CMK (cell line): ENCODE measurements at regions not wholly inside any gene's neighbourhood (a gene's known extent, or its start where the extent isn't known, plus 50 kb on each side); places are given as distances from the start of the nearest gene placed in this dataset.

Source experiments
- DNase-seq: peaks from one replicate; pipeline ENCODE4 v3.0.0-alpha.2; 2010; ENCODE audit warnings: low read depth

DNA sequence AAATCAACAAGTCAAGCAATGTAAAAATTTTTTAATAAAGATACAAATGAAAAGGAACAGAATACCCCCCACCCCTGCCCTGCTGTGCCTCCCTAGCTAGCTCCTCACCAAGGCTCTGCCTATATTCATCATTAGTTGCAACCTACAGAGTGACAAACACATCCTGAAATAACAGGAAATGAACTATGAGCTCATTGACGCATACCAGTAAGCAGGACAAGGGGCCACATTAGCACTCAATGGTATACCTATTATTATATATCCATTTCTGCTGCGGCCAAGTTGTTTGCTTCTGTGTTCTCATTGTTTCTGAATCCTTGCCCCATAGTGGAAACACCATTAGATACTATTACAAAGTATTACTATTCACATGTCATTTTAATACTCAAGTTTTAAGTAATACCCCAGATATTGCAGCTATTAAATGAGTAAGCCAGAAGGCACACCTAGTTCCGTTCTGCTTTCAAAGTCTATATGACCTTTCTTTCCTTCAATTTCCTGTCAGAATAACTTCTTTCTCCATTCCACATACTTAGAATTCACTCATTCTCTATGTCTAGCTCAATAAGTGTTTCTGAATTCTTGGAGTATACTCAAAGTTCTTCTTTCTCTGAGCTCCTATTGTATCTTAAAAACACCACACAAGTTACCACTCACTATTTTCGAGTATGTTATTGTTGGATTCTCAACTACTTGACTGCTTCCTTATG, 1214.9 kb downstream of the PLA2G4A start:
- DNase-seq = no peak

DNA sequence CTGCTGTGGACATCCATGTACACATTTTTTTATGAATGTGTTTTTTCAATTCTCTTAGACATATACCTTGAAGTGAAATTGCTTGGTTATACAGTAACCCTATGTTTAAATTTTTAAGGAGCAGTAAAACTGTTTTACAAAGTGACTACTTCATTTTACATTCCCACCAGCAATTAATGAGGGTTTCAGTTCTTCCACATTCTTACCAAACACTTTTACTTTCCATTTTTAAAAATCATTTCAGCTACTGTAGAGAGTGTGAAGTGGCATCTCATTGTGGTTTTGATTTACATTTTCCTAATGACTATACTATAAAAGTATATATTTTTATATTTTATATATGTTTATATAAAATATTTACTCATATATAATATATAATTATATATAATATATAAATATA, 1221.5 kb downstream of the PLA2G4A start:
- DNase-seq = no peak

- no peak for DNase-seq
Observed at GRCh38 chr1:188056011-188056410, 1227.3 kb downstream of the PLA2G4A start.

DNA sequence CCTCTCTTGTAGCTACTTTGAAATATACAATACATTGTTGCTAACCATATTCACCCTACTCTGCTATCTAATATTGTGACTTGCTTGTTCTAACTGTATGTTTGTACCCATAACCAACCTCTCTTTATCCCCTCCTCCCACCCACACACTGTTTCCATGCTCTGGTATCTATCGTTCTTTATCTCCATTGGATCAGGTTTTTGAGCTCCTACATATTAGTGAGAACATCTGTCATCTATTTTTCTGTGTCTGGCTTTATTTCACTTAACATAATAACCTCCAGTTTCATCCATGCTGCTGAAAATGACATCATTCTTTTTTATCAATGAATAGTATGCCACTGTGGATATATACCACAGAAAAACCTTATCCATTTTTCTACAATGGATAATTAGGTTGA, 1230.1 kb downstream of the PLA2G4A start:
- no peak for DNase-seq

DNA sequence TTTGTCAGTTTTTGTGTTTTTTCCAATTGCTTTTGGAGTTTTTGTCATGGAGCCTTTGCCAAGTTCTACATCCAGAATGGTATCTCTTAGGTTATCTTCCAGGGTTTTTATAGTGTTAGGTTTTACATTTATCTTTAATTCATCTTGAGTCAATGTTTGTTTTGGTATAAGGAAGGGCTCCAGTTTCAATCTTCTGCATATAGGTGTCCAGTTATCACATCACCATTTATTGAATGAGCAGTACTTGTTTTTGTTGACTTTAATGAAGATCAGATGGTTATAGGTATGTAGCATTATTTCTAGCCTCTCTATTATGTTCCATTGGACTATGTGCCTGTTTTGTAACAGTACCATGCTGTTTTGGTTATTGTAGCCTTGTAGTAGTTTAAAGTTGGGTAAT, 1233.1 kb downstream of the PLA2G4A start:
- DNase-seq = no peak

GRCh38 chr1:188062456-188062855, 1233.7 kb downstream of the PLA2G4A start:
- no peak for DNase-seq

- no peak for DNase-seq
Observed at GRCh38 chr1:188065917-188066316, 1237.2 kb downstream of the PLA2G4A start.

GRCh38 chr1:188070848-188071247, 1242.1 kb downstream of the PLA2G4A start:
- DNase-seq = no peak

DNA sequence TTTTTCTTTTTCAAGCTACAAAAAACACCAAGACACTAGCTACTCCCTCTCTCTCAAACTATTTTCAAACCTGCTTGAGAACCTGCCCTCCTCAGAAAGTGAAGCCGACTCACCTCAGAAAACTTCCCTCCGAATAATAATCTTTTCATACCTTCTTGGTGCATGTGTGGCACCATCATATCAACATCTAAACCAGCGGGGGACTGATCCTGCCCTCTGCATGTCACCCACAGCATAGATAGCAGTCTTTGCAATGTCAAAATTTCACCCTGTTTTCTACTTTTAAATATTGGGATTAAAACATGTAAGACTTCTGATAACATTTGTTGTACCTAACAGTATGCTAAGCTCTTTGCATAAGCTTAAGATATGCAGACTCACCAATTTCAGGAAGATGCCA, 1260.3 kb downstream of the PLA2G4A start:
- no peak for DNase-seq

DNA sequence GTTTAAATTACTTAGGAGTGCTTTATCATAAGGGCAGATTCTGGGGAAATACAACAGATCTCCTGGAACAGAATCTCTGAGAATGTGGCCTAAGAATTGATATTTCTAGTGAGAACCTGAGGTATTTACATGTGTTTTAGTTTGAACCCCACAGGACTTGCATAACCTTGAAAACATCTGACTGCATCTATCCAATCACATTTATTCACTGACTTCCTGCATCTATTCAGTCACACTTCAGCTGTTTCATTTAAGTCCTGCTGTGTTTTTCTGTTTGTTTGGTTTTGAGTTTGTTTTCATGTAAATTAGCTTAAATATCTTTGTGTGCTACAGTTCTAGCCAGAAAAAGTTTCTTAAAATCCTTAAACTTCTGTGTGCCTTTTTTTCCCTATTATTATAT, 1260.7 kb downstream of the PLA2G4A start:
- no peak for DNase-seq

DNA sequence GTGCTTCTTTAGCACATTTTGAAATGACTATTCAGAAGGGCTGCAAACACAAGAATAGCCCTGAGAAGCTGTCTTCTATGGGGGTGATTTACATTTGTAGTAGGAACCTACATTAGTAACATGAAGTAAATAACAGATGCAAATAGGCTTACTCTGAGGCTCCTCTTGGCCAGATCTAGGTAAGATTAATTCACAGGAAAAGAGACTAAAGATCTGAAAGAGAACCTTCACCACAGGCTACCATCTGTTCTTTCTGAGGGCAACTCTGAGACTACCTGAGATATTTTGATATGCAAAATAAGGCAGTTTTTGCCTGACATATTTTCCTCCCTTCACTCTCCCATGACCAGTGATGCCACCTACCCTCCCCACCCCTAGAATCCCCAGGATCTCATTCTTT, 1267.8 kb downstream of the PLA2G4A start:
- no peak for DNase-seq

DNA sequence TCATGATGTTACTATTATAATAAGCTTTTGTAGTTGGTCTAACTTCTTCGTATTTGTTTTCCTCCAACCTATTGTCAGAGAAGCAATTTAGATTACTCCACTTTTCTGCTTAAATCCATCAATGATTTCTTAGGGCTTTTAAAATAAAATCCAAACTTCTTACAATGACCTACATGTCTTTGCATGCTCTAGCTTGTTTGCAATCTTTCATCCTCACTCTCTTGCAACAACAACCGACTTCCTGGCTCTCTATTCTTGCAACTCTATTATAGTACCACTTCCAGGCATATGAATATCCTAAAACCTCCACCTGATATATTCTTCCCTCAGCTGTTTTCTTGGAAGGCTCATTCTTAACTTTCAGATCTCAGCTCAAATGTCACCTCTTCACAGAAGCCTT, 1288.7 kb downstream of the PLA2G4A start:
- no peak for DNase-seq

GRCh38 chr1:188122646-188123045, 1293.9 kb downstream of the PLA2G4A start:
- no peak for DNase-seq

- no peak for DNase-seq
Observed at GRCh38 chr1:188127507-188127906, 1298.8 kb downstream of the PLA2G4A start.

GRCh38 chr1:188128761-188129160, 1300.0 kb downstream of the PLA2G4A start:
- DNase-seq = no peak

- DNase-seq = no peak
Observed at GRCh38 chr1:188129856-188130838, 1301.4 kb downstream of the PLA2G4A start.

GRCh38 chr1:188137221-188137620, 1308.5 kb downstream of the PLA2G4A start:
- no peak for DNase-seq

GRCh38 chr1:188140958-188141357, 1312.2 kb downstream of the PLA2G4A start:
- DNase-seq = no peak

GRCh38 chr1:188154196-188154595, 1325.4 kb downstream of the PLA2G4A start:
- DNase-seq = no peak

GRCh38 chr1:188154761-188155160, 1326.0 kb downstream of the PLA2G4A start:
- no peak for DNase-seq

DNA sequence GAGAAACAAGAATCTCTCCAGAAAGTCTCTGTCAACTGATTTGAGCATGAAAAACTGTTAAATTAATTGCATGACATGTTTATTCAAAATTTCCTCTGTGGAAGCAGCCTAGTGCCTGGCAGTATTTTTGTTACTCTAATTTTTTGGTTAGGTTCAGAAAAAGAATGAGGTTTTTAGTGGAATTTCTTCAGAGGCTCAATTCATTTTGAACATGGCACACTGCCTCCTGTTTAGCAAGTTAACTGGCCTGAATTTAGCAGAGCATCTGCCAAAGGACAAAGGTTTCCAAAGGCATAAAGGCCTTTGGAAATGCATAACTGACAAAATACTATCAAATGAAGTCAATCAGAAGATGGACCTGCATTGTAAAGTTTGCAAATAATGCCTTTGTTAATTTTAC, 1326.5 kb downstream of the PLA2G4A start:
- no peak for DNase-seq

GRCh38 chr1:188164459-188164858, 1335.7 kb downstream of the PLA2G4A start:
- no peak for DNase-seq

DNA sequence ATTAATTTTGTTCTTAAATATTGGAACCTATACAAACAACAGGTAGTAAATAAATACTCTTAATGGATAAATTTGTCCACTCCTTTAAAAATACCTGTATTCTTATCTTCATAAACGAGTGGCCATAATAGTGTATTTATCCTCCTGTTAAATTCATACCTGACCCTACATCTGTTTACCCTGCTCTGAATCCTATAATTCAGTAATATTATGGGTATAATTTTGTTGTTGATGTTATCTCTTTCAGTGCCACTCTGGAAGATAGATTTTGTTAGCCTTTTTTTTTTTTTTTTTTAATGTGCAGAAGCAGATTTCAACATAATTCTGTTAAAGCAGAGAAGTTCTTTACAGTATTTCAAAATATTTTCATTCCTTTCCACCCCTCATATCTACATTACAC, 1337.9 kb downstream of the PLA2G4A start:
- no peak for DNase-seq
